Neural progenitor cell (in vitro differentiated cells): ENCODE measurements at regions not wholly inside any gene's neighbourhood (a gene's known extent, or its start where the extent isn't known, plus 50 kb on each side); places are given as distances from the start of the nearest gene placed in this dataset.

Experiments used
- EZH2 ChIP-seq: fragments of 200-600 bp; sonication (generic); IDR thresholded peaks from 2 replicates; pipeline ENCODE4 v1.6.1; 2017; ENCODE audit warnings: antibody characterized with exemption, mild to moderate bottlenecking, moderate library complexity
- EZH2phosphoT487 ChIP-seq: fragments of 200-600 bp; sonication (generic); IDR thresholded peaks from 2 replicates; pipeline ENCODE4 v1.6.1; 2017; ENCODE audit warnings: antibody characterized with exemption
- TF ChIP-seq, protein P1 (sequence below): fragments of 200-600 bp; sonication (generic); IDR thresholded peaks from 2 replicates; pipeline ENCODE4 v1.5.1; 2017; ENCODE audit warnings: antibody characterized with exemption, mild to moderate bottlenecking

DNA sequence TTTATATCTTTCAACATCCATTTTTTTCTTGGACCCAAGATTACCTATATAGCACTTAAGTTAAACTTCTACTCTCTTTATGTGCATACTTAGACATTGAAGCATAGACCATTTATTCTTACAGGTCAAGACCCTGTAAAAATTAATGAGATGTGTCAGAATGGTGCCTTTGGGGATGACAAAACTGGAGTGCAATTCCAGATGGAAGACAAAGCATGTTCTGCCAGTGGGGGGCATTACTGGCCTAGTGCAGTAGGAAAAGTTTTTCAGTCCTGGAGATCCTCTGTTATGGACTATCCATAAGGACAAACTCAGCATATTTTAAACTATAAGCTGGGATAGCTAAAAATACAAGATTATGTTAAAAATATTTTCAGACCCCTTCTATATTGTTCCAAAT, 57.8 kb upstream of the MMADHC start:
- TF ChIP-seq EZH2phosphoT487 (no peak), EZH2 (no peak)
- TF ChIP-seq, protein P1, sequence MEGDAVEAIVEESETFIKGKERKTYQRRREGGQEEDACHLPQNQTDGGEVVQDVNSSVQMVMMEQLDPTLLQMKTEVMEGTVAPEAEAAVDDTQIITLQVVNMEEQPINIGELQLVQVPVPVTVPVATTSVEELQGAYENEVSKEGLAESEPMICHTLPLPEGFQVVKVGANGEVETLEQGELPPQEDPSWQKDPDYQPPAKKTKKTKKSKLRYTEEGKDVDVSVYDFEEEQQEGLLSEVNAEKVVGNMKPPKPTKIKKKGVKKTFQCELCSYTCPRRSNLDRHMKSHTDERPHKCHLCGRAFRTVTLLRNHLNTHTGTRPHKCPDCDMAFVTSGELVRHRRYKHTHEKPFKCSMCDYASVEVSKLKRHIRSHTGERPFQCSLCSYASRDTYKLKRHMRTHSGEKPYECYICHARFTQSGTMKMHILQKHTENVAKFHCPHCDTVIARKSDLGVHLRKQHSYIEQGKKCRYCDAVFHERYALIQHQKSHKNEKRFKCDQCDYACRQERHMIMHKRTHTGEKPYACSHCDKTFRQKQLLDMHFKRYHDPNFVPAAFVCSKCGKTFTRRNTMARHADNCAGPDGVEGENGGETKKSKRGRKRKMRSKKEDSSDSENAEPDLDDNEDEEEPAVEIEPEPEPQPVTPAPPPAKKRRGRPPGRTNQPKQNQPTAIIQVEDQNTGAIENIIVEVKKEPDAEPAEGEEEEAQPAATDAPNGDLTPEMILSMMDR = no peak
